ENCODE measurements at regions not wholly inside any gene's neighbourhood (a gene's known extent, or its start where the extent isn't known, plus 50 kb on each side); places are given as distances from the start of the nearest gene placed in this dataset.

- TF ChIP-seq CTCF (IDR thresholded peaks at IDR 0.05) = no peak
- TF ChIP-seq REST (IDR thresholded peaks at IDR 0.05) = no peak
- no peak for TF ChIP-seq KDM5A (IDR thresholded peaks at IDR 0.05)
- TF ChIP-seq PBX3 (IDR thresholded peaks at IDR 0.05) = no peak
- no peak for TF ChIP-seq EHMT2 (IDR thresholded peaks at IDR 0.05; ENCODE audit: low read depth)
- TF ChIP-seq NR3C1 (IDR thresholded peaks at IDR 0.05) = no peak
- no peak for TF ChIP-seq KDM1A (IDR thresholded peaks at IDR 0.05; ENCODE audit: low read depth)
These were observed 646.1 kb upstream of the FRG1 start for GRCh38 chr4:189294574-189294973.

Measured in A549 (cell line).